Adrenal gland (tissue), 9 donors: ENCODE measurements at regions not wholly inside any gene's neighbourhood (a gene's known extent, or its start where the extent isn't known, plus 50 kb on each side); places are given as distances from the start of the nearest gene placed in this dataset.
"Not testable (repeated sequence)": the region's sequence is repeated elsewhere in the genome, so short reads cannot be mapped to it uniquely, and the experiment has no call there.

ENCODE experiments used
- DNase-seq, 7 donors: peaks; one replicate each; pipeline ENCODE4 v3.0.0-alpha.2; 2019 to 2020
- H3K27ac ChIP-seq, 5 donors: fragments of 200-600 bp; sonication (generic) in 4 of 5; 1 replicate in 3 of 5; 2 replicates in 2 of 5; pipeline versions ENCODE4 v1.5.1 to v1.8.0; 2016 to 2020; ENCODE audit warnings: mild to moderate bottlenecking in 1 of 5
- H3K27me3 ChIP-seq: fragments of 200-600 bp; 2 replicates; pipeline ENCODE4 v1.8.0; 2021
- H3K36me3 ChIP-seq, 2 donors: fragments of 200-600 bp; replicated peaks in 1 of 2; 1 replicate in 1 of 2; 2 replicates in 1 of 2; pipeline versions ENCODE4 v1.5.1 to v1.8.0; 2018 to 2022
- H3K4me1 ChIP-seq, 2 donors: fragments of 200-600 bp; replicated peaks in 1 of 2; 1 replicate in 1 of 2; 2 replicates in 1 of 2; pipeline versions ENCODE4 v1.5.1 to v1.8.0; 2018 to 2021
- H3K4me3 ChIP-seq, 4 donors: fragments of 200-600 bp; sonication (generic) in 3 of 4; one replicate each; pipeline ENCODE4 v1.5.1; 2016 to 2018
- H3K9me3 ChIP-seq, 3 donors: fragments of 200-600 bp; sonication (generic) in 1 of 3; replicated peaks in 1 of 3; 1 replicate in 2 of 3; 2 replicates in 1 of 3; pipeline versions ENCODE4 v1.5.1 to v1.8.0; 2016 to 2021
- POLR2A ChIP-seq, 2 donors: fragments of 450-650 bp; IDR thresholded peaks; one replicate each; pipeline ENCODE4 v1.6.1; 2017; ENCODE audit warnings: antibody characterized with exemption in 2 of 2, mild to moderate bottlenecking in 2 of 2, moderate library complexity in 1 of 2
- WGBS, 4 donors: extraction: QIAGEN DNeasy Blood & Tissue Kit in 2 of 4; methylation state at CpG; one replicate each; pipeline versions ENCODE4 v1.1.5 to v1.1.7; 2013 to 2017; 5-methylcytosine and 5-hydroxymethylcytosine counted together
- intact Hi-C, 2 donors: fragments of 100-400 bp; cut with DNase I; formaldehyde crosslinking; loops; one replicate each; pipeline versions ENCODE4 v1.14.1 to v1.15.0; 2022 to 2023
- TF ChIP-seq, protein P1 (sequence below), 6 experiments: fragments of 450-650 bp in 4 of 6; fragments of 200-600 bp in 2 of 6; sonication (generic) in 1 of 6; IDR thresholded peaks; 1 replicate in 5 of 6; 2 replicates in 1 of 6; pipeline versions ENCODE4 v1.5.1 to v1.8.0; 2016 to 2021; ENCODE audit warnings: antibody characterized with exemption in 6 of 6, mild to moderate bottlenecking in 2 of 6, moderate library complexity in 1 of 6
- donor health status: healthy with polysubstance abuse.
- donor health status: Bipolar disorder and iron deficiency.
- donor health status: DM: yes; HTN: yes; CAD: no.
- donor health status: DM: no; HTN: no; CAD: no.
- donor health status: DM: no; HTN: no; CAD: no.

DNA sequence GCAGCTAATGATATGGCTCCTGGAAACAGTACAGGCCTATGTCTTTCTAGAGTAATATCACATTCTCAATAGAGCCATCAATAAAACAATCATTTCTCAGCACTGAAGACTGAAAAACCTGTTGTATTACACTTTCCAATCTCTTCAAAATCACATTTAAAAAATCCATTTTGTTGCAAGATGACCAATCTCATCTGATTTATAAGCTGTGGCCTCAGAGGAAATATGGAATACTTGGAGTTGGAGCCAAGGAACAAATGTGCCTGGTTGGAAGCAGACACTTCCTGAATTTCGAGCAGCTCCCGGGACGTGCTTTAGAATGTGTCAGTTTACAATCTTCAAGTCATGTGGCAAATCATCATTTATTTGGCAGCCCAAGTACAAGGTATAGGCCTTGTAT, 114.5 kb downstream of the ADCYAP1 start:
- H3K4me1 ChIP-seq, result no peaks in the 10 kb centered on the region
- no peak overlapping the region for H3K27ac ChIP-seq
- H3K9me3 ChIP-seq, result no peaks in the 10 kb centered on the region
- H3K27me3 ChIP-seq, result no peaks in the 10 kb centered on the region
- intact Hi-C loops, result no loop called here
- no peak for DNase-seq
- H3K36me3 ChIP-seq, result no peaks in the 10 kb centered on the region
- WGBS, 4 donors, result 49 to 67% (median 52%) methylated on average over 3 of the region's 3 CpGs
- H3K4me3 ChIP-seq, result no peak overlapping the region
- TF ChIP-seq POLR2A (IDR thresholded peaks at IDR 0.05), result no peak
- TF ChIP-seq, protein P1, sequence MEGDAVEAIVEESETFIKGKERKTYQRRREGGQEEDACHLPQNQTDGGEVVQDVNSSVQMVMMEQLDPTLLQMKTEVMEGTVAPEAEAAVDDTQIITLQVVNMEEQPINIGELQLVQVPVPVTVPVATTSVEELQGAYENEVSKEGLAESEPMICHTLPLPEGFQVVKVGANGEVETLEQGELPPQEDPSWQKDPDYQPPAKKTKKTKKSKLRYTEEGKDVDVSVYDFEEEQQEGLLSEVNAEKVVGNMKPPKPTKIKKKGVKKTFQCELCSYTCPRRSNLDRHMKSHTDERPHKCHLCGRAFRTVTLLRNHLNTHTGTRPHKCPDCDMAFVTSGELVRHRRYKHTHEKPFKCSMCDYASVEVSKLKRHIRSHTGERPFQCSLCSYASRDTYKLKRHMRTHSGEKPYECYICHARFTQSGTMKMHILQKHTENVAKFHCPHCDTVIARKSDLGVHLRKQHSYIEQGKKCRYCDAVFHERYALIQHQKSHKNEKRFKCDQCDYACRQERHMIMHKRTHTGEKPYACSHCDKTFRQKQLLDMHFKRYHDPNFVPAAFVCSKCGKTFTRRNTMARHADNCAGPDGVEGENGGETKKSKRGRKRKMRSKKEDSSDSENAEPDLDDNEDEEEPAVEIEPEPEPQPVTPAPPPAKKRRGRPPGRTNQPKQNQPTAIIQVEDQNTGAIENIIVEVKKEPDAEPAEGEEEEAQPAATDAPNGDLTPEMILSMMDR (IDR thresholded peaks at IDR 0.05), result no peak

DNA sequence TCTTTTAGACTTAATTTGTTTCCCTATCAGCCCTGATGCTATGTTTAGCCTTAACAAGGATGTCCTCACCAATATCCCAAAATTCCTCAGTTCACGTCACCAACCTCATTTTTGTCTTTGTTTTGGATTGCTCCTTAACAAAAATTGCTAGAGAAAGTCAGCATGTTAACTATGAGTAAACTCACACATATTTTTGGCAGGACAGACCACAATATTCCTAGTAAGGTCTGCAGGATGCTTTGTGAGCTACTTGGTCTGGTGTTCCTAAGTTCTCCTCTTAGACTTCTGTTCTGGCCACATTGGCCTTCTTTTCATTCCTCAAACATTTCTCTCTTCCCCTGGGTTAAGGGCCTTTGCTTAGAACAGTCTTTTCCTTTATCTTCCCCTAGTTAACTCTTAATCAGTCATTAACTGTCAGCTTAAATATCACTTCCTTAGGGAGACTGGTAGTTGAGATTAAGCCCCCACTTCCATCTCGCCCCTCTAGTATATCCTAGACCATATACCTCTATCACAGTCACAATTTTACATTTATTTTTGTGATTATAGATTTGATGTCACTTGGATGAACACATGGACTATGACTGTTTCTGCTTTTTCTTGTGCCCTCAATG, 116.2 kb downstream of the ADCYAP1 start:
- Histone ChIP-seq H3K9me3 (no peaks in the 10 kb centered on the region), H3K36me3 (no peaks in the 10 kb centered on the region), H3K27me3 (no peaks in the 10 kb centered on the region), H3K27ac (no peak overlapping the region), H3K4me1 (no peaks in the 10 kb centered on the region), H3K4me3 (no peak overlapping the region)
- intact Hi-C loops, result no loop called here
- DNase-seq, result no peak
- TF ChIP-seq, protein P1 (IDR thresholded peaks at IDR 0.05), result no peak
- TF ChIP-seq POLR2A (IDR thresholded peaks at IDR 0.05), result no peak
- WGBS, 4 donors, result 72 to 86% (median 81%) methylated on average over 2 of the region's 2 CpGs

DNA sequence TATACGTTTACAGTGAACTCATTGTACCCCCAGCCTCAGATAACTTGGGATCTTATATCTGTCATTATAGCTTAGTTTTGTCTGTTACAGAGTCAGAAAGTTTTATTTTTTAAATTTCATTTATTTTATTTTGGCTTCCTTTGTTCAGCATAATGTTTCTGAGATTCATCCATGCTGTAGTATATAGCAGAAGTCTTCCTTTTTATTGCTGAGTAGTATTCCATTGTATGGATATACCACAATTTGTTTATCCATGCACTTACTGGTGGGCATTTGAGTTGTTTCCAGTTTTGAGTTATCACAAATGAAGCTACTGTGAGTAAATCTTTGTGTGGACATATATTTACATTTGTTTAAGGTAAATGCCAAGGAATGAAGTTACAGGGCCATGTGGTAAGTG, 122.3 kb downstream of the ADCYAP1 start:
- TF ChIP-seq POLR2A (IDR thresholded peaks at IDR 0.05), result no peak
- TF ChIP-seq, protein P1 (IDR thresholded peaks at IDR 0.05), result no peak
- DNase-seq, result no peak
- no peak overlapping the region for H3K27ac ChIP-seq
- intact Hi-C loops, result no loop called here
- no peaks in the 10 kb centered on the region for H3K36me3 ChIP-seq
- no peaks in the 10 kb centered on the region for H3K9me3 ChIP-seq
- no peaks in the 10 kb centered on the region for H3K27me3 ChIP-seq
- no peak overlapping the region for H3K4me3 ChIP-seq
- H3K4me1 ChIP-seq, result no peaks in the 10 kb centered on the region
- WGBS, 4 donors, result 61 to 83% (median 70%) methylated on average over 1 of the region's 1 CpG

DNA sequence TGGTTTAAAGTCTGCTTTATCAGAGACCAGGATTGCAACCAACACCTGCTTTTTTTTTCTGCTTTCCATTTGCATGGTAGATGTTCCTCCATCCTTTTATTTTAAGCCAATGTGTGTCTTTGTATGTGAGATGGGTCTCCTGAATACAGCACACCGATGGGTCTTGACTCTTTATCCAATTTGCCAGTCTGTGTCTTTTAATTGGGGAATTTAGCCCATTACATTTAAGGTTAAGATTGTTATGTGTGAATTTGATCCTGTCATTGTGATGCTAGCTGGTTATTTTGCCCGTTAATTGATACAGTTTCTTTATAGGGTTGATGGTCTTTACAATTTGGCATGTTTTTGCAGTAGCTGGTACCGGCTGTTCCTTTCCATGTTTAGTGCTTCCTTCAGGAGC, 128.4 kb downstream of the ADCYAP1 start:
- H3K4me3 ChIP-seq, DNase-seq, H3K4me1 ChIP-seq, H3K36me3 ChIP-seq, H3K27me3 ChIP-seq, H3K9me3 ChIP-seq, H3K27ac ChIP-seq, intact Hi-C loops: not testable (repeated sequence)
- WGBS, 4 donors, result 77 to 85% (median 80%) methylated on average over 3 of the region's 3 CpGs

DNA sequence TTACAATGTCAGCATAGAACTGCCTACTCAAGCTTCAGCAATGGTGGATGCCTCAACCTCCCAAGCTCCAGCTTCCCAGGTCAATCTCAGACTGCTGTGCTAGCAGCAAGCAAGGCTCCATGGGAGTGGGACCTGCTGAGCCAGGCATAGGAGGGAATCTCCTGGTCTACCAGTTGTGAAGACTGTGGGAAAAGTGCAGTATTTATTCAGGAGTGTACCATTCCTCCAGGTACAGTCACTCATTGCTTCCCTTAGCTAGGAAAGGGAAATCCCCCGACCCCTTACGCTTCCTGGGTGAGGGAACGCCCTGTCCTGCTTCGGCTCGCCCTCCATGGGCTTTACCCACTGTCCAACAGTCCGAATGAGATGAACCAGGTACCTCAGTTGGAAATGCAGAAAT, 130.3 kb downstream of the ADCYAP1 start:
- H3K36me3 ChIP-seq, result no peaks in the 10 kb centered on the region
- intact Hi-C loops, result no loop called here
- TF ChIP-seq, protein P1 (IDR thresholded peaks at IDR 0.05), result no peak
- TF ChIP-seq POLR2A (IDR thresholded peaks at IDR 0.05), result no peak
- DNase-seq, result no peak
- H3K4me3 ChIP-seq, result no peak overlapping the region
- no peaks in the 10 kb centered on the region for H3K27me3 ChIP-seq
- no peaks in the 10 kb centered on the region for H3K9me3 ChIP-seq
- no peaks in the 10 kb centered on the region for H3K4me1 ChIP-seq
- H3K27ac ChIP-seq, result no peak overlapping the region
- WGBS, 4 donors, result 81 to 93% (median 86%) methylated on average over 5 to 6 of the region's 6 CpGs
